ENCODE measurements at regions not wholly inside any gene's neighbourhood (a gene's known extent, or its start where the extent isn't known, plus 50 kb on each side); places are given as distances from the start of the nearest gene placed in this dataset.

DNA sequence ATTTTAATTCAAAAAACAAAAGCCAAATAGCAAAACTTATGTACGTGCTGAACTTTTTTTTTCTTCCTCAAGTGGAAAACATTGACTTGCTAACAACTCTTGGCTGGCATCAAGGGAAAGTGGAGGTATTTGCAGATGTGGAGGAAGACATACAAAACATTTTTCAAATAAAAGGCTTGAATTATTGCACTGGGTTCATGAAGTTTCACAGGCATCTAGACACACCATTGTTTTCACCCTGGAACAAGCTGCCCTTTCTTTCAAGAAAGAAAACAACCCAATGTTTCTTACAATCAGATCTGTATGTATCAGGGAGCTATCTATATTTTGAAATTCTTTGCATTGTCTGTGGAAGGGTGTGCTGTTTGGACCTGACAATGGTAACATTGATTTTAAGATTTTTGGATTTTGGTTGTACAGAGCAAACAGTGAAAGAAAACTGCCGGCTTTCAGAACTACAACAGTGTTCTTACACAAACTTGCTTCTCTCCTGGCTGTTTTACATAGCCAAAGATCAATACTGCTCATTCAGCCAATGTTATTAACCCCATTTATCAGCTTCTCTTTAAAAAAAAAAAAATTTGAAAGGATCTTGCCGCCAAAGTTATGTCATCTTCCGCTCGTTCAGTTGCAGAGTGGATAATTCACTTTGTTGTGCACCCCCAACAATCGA is 187.7 kb upstream of the FOXD3 start:
- peaks cover 15% of the 10 kb centered on the region for H3K4me1 Mint-ChIP-seq (ENCODE audit: unreplicated experiment)
- TF ChIP-seq, protein P1, sequence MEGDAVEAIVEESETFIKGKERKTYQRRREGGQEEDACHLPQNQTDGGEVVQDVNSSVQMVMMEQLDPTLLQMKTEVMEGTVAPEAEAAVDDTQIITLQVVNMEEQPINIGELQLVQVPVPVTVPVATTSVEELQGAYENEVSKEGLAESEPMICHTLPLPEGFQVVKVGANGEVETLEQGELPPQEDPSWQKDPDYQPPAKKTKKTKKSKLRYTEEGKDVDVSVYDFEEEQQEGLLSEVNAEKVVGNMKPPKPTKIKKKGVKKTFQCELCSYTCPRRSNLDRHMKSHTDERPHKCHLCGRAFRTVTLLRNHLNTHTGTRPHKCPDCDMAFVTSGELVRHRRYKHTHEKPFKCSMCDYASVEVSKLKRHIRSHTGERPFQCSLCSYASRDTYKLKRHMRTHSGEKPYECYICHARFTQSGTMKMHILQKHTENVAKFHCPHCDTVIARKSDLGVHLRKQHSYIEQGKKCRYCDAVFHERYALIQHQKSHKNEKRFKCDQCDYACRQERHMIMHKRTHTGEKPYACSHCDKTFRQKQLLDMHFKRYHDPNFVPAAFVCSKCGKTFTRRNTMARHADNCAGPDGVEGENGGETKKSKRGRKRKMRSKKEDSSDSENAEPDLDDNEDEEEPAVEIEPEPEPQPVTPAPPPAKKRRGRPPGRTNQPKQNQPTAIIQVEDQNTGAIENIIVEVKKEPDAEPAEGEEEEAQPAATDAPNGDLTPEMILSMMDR (conservative IDR thresholded peaks at IDR 0.05): no peak
- H3K4me3 Mint-ChIP-seq: peak overlapping the region; percentile 1
- H3K9me3 Mint-ChIP-seq: no peaks in the 10 kb centered on the region
- no peak for DNase-seq (ENCODE audit: extremely low spot score, unreplicated experiment)
- peaks cover 62% of the 10 kb centered on the region for H3K27me3 Mint-ChIP-seq
- H3K36me3 Mint-ChIP-seq: no peaks in the 10 kb centered on the region
- no peak overlapping the region for H3K27ac Mint-ChIP-seq

DNA sequence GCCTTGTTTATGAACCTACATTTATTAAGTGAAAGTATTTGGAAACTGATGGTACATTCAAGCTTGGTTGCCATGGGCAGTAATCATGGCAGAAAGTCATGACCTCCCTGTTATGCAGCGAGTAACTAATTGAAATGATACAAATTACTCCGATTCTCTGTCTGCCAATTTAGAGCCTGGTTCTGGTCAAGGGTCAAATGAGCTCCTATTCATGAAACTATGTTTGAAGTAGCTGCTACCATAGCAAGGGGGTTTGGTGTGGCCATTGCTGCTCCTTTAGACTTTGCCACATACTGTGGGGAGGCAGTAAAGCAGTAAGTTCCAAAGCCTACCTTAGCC is 187.2 kb upstream of the FOXD3 start:
- Mint-ChIP-seq H3K36me3 (no peaks in the 10 kb centered on the region), H3K4me3 (peak overlapping the region; percentile 1), H3K27ac (no peak overlapping the region), H3K9me3 (no peaks in the 10 kb centered on the region), H3K4me1 (ENCODE audit: unreplicated experiment) (peaks cover 15% of the 10 kb centered on the region), H3K27me3 (peaks cover 58% of the 10 kb centered on the region)
- no peak for DNase-seq (ENCODE audit: extremely low spot score, unreplicated experiment)
- TF ChIP-seq, protein P1 (conservative IDR thresholded peaks at IDR 0.05): no peak

DNA sequence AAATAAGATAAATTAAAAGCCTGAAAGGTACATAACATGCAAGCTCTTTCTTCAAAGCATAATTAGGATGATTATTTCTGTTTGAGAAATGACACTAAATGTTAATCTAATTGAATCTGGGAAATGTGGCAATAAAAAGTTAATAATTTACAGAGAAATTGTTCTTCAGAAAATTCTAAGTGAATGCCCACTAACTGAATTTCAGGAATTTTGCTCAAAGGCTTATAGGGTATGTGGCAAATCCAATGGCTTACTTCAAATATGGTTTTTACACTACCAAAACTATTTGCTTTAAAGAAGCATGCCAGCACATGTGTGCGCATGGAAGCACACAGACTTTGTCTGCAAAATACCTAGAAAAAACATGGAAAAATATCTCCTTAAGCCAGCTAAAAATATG is 186.6 kb upstream of the FOXD3 start:
- Mint-ChIP-seq H3K4me3 (no peak overlapping the region), H3K27me3 (peaks cover 55% of the 10 kb centered on the region), H3K9me3 (no peaks in the 10 kb centered on the region), H3K36me3 (no peaks in the 10 kb centered on the region), H3K4me1 (ENCODE audit: unreplicated experiment) (peaks cover 13% of the 10 kb centered on the region), H3K27ac (no peak overlapping the region)
- TF ChIP-seq, protein P1 (conservative IDR thresholded peaks at IDR 0.05): no peak
- DNase-seq (ENCODE audit: extremely low spot score, unreplicated experiment): no peak

DNA sequence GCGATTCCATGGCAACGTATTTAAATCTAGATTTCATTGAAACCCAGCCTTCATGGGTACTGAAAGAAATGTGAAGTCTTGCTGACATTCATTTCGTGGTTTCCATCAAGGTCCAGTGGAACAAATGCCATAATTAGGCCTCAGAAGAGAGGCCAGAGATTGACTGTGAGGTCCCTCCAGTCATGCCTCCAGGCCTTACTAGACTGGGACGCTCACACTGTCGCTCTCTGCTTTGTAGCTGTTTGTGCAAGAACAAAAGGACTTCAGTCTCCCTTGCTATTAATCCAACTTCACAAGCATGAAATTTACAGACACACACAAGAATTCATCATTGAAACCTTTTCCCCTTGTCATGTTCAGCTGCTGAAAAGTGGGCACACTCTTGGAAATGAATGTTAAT is 180.4 kb upstream of the FOXD3 start:
- no peaks in the 10 kb centered on the region for H3K36me3 Mint-ChIP-seq
- no peak overlapping the region for H3K4me3 Mint-ChIP-seq
- peaks cover 21% of the 10 kb centered on the region for H3K27me3 Mint-ChIP-seq
- TF ChIP-seq, protein P1 (conservative IDR thresholded peaks at IDR 0.05): no peak
- H3K4me1 Mint-ChIP-seq (ENCODE audit: unreplicated experiment): no peaks in the 10 kb centered on the region
- H3K9me3 Mint-ChIP-seq: no peaks in the 10 kb centered on the region
- DNase-seq (ENCODE audit: extremely low spot score, unreplicated experiment): no peak
- no peak overlapping the region for H3K27ac Mint-ChIP-seq

DNA sequence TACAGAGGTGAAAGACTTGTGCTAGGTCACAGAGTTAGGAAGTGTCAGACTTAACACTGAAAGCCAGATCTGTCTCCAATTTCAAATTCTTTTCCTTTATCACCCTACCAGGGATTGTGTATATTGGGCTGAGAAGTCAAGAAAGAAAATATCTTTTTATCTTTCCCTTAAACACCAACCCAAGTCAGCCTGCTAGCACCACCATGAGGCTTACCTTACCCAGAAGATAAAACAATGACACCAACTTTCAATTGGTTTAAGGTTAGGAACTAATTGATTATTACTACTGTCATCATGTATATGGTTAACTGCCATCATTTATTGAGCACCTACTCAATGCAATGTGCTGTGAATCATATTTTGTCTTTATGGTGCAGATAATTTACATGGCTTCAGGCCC is 178.9 kb upstream of the FOXD3 start:
- Mint-ChIP-seq H3K9me3 (no peaks in the 10 kb centered on the region), H3K27ac (no peak overlapping the region), H3K4me1 (ENCODE audit: unreplicated experiment) (no peaks in the 10 kb centered on the region), H3K36me3 (no peaks in the 10 kb centered on the region), H3K4me3 (no peak overlapping the region), H3K27me3 (peaks cover 16% of the 10 kb centered on the region)
- DNase-seq (ENCODE audit: extremely low spot score, unreplicated experiment): no peak
- TF ChIP-seq, protein P1 (conservative IDR thresholded peaks at IDR 0.05): no peak

DNA sequence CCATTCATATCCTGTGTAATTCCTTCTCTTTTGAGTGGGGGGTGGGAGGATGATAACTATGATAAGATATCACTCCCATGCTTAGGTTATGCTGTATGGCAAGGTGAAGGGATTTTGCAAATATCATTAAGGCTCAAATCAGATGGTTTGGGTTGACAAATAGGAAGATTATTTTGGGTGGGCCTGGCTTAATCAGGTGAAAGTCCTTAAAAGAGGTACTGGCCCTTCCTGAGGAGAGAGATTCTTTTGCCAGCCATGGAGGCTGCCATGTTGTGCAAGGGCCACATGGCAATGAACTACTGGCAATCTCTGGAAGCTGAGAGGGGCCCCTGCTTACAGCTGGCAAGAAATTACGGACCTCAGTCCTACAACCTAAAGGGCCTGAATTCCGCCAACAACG is 174.6 kb upstream of the FOXD3 start:
- Mint-ChIP-seq H3K27ac (no peak overlapping the region), H3K9me3 (no peaks in the 10 kb centered on the region), H3K4me1 (ENCODE audit: unreplicated experiment) (no peaks in the 10 kb centered on the region), H3K27me3 (peaks cover 41% of the 10 kb centered on the region), H3K4me3 (no peak overlapping the region), H3K36me3 (no peaks in the 10 kb centered on the region)
- no peak for DNase-seq (ENCODE audit: extremely low spot score, unreplicated experiment)
- TF ChIP-seq, protein P1 (conservative IDR thresholded peaks at IDR 0.05): no peak

All from type B pancreatic cell (in vitro differentiated cells).